ENCODE measurements at regions not wholly inside any gene's neighbourhood (a gene's known extent, or its start where the extent isn't known, plus 50 kb on each side); places are given as distances from the start of the nearest gene placed in this dataset.

GRCh38 chr9:731474-731873 lies 110.0 kb upstream of the DMRT1 start:
- CTCF ChIA-PET = no interaction called here
- POLR2A ChIA-PET = no interaction called here
- DNase-seq = no peak
- no peaks in the 10 kb centered on the region for H3K9me3 ChIP-seq
- H3K36me3 ChIP-seq (replicated peaks in 1 of 2; ENCODE audit: control insufficient read depth in 1 of 2, insufficient read depth in 2 of 2, low read length in 1 of 2) = peaks cover 0 to 10% of the 10 kb centered on the region in 2 experiments
- H3K79me2 ChIP-seq (ENCODE audit: insufficient read depth) = no peaks in the 10 kb centered on the region
- H3K4me1 ChIP-seq (ENCODE audit: control insufficient read depth in 1 of 2, insufficient read depth in 2 of 2, low read depth in 1 of 2, low read length in 1 of 2) = peaks cover 0 to 13% of the 10 kb centered on the region in 2 experiments; a peak in 2 of 4 replicates
- H3K9ac ChIP-seq = no peak overlapping the region
- H3K27ac ChIP-seq (ENCODE audit: low read depth in 2 of 2, low read length in 1 of 2) = no peak overlapping the region
- WGBS (ENCODE audit: low lambda C conversion rate) = 40% methylated on average over 8 of the region's 8 CpGs
- H3K4me3 ChIP-seq (ENCODE audit: low read depth in 2 of 2, low read length in 1 of 2) = no peak overlapping the region
- no peaks in the 10 kb centered on the region for H3K9me2 ChIP-seq
- H4K20me1 ChIP-seq (ENCODE audit: insufficient read depth) = no peaks in the 10 kb centered on the region
- H3K4me2 ChIP-seq = no peak overlapping the region
- TF ChIP-seq EZH2phosphoT487 (IDR thresholded peaks at IDR 0.05; ENCODE audit: borderline replicate concordance, low read depth) (no peak), TCF12 (IDR thresholded peaks at IDR 0.05) (no peak), GATA2 (CRISPR knock-in tag; IDR thresholded peaks at IDR 0.05) (no peak), TEAD4 (IDR thresholded peaks at IDR 0.05; ENCODE audit: borderline replicate concordance, insufficient read depth) (no peak), NFIC (IDR thresholded peaks at IDR 0.05; ENCODE audit: borderline replicate concordance) (no peak), FOSL2 (IDR thresholded peaks at IDR 0.05; ENCODE audit: borderline replicate concordance, low read depth) (no peak), CHD2 (IDR thresholded peaks at IDR 0.05; ENCODE audit: low read length, partially characterized antibody) (no peak), FOXJ3 (CRISPR knock-in tag; IDR thresholded peaks at IDR 0.05) (no peak), RCOR1 (IDR thresholded peaks at IDR 0.05; ENCODE audit: low read length) (no peak), SMC3 (IDR thresholded peaks at IDR 0.05; ENCODE audit: low read depth, low read length) (no peak), MEF2A (IDR thresholded peaks at IDR 0.05; ENCODE audit: borderline replicate concordance, low read depth) (no peak), MXI1 (IDR thresholded peaks at IDR 0.05; ENCODE audit: low read depth, low read length) (no peak), NRF1 (IDR thresholded peaks at IDR 0.05; ENCODE audit: low read depth, low read length) (no peak)
- TF ChIP-seq, protein P1, sequence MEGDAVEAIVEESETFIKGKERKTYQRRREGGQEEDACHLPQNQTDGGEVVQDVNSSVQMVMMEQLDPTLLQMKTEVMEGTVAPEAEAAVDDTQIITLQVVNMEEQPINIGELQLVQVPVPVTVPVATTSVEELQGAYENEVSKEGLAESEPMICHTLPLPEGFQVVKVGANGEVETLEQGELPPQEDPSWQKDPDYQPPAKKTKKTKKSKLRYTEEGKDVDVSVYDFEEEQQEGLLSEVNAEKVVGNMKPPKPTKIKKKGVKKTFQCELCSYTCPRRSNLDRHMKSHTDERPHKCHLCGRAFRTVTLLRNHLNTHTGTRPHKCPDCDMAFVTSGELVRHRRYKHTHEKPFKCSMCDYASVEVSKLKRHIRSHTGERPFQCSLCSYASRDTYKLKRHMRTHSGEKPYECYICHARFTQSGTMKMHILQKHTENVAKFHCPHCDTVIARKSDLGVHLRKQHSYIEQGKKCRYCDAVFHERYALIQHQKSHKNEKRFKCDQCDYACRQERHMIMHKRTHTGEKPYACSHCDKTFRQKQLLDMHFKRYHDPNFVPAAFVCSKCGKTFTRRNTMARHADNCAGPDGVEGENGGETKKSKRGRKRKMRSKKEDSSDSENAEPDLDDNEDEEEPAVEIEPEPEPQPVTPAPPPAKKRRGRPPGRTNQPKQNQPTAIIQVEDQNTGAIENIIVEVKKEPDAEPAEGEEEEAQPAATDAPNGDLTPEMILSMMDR (IDR thresholded peaks at IDR 0.05) = no peak
- TF ChIP-seq, protein P2, sequence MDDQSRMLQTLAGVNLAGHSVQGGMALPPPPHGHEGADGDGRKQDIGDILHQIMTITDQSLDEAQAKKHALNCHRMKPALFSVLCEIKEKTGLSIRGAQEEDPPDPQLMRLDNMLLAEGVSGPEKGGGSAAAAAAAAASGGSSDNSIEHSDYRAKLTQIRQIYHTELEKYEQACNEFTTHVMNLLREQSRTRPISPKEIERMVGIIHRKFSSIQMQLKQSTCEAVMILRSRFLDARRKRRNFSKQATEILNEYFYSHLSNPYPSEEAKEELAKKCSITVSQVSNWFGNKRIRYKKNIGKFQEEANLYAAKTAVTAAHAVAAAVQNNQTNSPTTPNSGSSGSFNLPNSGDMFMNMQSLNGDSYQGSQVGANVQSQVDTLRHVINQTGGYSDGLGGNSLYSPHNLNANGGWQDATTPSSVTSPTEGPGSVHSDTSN (IDR thresholded peaks at IDR 0.05) = no peak
- TF ChIP-seq, protein P3, sequence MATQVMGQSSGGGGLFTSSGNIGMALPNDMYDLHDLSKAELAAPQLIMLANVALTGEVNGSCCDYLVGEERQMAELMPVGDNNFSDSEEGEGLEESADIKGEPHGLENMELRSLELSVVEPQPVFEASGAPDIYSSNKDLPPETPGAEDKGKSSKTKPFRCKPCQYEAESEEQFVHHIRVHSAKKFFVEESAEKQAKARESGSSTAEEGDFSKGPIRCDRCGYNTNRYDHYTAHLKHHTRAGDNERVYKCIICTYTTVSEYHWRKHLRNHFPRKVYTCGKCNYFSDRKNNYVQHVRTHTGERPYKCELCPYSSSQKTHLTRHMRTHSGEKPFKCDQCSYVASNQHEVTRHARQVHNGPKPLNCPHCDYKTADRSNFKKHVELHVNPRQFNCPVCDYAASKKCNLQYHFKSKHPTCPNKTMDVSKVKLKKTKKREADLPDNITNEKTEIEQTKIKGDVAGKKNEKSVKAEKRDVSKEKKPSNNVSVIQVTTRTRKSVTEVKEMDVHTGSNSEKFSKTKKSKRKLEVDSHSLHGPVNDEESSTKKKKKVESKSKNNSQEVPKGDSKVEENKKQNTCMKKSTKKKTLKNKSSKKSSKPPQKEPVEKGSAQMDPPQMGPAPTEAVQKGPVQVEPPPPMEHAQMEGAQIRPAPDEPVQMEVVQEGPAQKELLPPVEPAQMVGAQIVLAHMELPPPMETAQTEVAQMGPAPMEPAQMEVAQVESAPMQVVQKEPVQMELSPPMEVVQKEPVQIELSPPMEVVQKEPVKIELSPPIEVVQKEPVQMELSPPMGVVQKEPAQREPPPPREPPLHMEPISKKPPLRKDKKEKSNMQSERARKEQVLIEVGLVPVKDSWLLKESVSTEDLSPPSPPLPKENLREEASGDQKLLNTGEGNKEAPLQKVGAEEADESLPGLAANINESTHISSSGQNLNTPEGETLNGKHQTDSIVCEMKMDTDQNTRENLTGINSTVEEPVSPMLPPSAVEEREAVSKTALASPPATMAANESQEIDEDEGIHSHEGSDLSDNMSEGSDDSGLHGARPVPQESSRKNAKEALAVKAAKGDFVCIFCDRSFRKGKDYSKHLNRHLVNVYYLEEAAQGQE (IDR thresholded peaks at IDR 0.05; ENCODE audit: low read depth, low read length) = no peak
- H3K27me3 ChIP-seq (ENCODE audit: insufficient read depth) = no peaks in the 10 kb centered on the region
- peaks cover 13% of the 10 kb centered on the region for H3F3A ChIP-seq (replicated peaks; ENCODE audit: insufficient read depth)
- no peak overlapping the region for H2AFZ ChIP-seq (ENCODE audit: low read depth)

Measured in SK-N-SH (cell line).